ENCODE measurements at regions not wholly inside any gene's neighbourhood (a gene's known extent, or its start where the extent isn't known, plus 50 kb on each side); places are given as distances from the start of the nearest gene placed in this dataset.

DNA sequence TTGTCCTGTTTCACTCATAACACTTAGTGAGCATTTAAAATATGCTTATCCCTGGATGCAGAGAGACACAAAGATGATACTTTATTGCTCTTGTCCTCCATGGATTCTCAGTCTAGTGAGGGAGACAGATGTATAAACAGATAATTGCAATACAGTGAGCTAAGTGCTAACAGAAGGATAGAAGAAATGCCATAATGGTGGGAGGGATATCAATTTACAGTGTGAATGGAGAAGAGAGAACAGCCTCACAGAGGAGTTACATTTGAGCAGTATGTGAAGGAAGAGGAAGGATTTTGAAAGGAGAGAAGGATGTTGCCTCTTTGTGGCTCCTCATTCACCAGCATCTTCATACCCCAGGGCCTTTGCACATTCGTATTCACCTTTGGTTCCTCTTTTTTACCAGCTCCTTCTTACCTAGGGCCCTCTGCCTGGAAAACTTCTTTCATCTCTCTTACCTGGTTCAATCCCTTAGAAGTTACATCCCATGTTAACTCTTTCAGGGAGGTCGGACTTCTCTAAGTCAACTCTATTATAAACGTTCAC is 341.7 kb downstream of the PRL start:
- no peak for DNase-seq

DNA sequence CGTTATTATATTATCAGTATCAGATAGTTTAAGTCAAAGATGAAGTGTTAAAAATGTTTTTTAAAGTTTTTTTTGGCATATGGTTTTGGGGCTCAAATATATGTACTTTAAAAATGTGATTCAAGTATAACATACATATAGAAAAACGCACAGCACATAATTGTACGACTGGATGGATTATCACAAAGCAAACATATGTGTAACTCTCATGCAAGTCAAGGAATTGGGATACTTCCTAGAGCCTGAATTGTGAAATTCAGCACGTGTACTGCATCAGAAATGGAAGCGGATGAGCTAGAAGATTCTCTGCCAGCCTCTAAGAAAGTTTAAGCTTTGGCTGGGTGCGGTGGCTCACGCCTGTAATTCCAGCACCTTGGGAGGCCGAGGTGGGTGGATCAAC is 340.9 kb downstream of the PRL start:
- no peak for DNase-seq

DNA sequence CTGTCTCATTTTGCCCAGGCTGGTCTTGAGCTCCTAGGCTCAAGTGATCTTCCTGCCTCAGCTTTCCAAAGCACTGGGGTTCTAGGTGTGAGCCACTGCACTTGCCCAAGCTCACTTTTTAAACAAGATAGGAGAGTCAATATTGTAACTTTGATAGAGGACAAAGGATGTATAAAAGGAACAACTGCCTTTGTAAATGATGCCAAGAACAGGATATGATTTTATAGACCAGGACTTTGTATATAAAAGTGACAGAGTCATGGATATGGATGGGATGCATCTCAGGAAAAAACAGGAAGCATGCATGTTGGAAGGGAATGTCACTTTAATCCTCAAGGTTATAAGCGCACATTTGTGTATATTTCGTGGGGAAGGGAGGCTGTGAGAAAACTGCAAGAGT is 338.4 kb downstream of the PRL start:
- DNase-seq: no peak

DNA sequence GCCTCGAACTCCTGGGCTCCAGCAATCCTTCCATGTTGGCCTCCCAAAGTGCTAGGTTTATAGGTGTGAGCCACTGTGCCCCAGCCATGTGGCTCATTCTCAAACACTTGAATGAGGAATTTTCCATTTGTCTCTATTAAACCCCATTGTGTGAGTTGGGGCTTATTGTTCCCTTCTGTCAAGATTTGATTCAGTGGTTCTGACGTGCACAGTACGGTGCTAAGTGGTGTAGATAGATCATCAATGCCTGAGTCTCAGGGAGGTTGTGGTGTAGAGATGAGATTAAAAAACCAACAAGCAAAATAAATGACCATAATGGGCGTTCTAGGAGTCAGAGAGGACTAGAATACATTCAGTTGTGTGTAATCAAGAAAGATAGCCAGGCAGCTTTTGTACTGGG is 335.6 kb downstream of the PRL start:
- no peak for DNase-seq

DNA sequence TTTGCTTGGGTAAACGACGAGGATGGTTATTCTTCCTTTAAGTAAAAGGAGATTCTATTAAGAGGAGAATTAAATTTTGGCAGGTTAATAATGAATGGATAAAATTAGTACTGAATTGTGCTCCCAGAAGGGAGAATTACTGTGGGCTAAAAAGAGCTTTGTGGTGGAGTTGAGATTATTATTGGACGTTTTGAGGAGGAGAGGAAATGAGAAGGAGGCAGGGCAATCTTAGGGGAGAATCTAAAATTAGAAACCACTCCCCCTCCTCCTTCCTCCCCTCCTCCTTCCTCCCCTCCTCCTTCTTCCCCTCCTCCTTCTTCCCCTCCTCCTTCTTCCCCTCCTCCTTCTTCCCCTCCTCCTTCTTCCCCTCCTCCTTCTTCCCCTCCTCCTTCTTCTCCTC is 331.8 kb downstream of the PRL start:
- DNase-seq: no peak

DNA sequence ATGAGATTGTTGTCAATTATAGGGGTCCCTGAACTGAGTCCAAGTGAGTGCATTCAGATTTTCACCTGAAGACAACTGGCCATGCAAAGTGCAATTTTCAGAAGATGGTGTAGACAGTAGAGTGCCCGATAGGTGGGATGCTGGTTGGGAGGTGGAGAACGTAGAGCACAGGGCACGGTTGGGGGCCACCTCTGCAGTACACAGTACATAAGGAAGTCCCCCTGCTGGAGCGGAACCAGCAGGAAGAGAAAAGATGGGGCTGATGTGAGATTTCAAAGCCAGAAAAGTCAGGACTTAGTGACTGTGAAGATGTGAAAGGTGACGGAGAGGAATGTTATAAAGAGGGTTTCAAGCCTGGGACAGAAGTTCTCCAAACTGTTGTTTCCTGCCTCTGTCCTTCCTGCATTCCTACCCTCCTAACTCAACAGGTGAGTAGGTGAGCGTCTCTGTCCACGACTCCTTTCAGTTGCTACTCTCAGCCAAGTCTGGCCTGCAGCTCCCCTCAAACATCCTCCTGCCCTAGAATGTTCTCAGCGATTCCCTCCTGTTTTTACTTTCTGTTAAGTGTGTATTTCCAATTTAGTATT is 330.8 kb downstream of the PRL start:
- DNase-seq: no peak

DNA sequence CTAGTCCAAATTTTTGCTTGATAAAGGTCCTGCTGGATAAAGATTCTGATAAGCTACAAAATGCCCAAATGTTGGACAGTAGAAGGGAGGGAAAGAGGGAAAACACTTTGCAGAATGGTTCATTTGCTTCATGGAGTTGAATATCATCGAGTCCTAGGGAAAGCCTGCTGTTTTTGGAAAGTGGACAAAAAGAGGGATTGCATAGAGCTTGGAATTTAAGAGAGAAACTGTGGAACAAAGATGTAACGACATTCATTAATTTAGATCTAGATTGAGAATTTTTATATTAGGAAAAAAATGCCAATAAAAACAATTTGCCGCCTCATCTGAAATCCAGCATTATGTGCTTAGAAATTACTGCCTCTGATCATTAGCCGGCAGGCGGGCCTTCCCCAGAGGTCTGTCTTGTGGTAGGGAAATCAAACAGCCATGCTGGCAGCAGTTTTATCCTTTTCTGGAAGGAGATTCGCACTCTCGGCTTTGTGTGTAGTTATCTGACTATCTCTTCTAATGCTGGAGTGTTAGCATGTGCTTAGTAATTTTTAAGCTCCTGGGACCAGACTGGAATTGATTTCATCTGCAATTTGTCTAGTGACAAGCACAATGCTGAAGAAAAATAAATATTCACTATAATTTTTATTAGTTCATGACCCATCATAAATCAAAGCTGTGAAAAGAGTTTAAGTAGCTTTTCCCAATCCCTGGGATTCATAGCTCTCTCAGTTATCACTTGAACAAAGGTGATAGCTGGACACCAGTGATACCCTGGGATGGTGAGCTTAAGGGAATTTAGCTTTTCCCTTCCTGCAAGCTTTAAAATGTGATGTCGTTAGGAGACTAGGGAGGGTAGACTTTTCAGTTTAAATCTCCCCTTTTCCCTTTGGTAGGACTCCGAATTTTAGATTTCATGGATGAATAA is 329.5 kb downstream of the PRL start:
- no peak for DNase-seq

DNA sequence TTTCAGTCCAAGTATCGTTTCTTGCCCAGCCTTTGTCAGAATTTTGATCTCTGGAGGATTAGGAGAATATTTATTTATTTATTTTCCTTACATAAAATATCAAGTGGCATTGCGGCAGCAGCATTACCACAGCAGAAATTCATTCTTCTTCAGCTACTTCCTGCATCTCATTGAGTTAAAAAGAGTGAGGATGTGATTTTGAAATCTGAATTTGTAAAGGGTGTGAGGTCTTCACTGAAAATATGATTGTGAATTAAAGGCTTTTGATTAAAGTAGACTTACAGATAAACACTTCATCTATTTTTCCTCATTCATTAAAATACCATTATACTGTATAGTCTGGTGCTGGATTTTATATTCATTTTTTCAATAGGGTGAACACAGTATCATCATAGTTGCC is 328.4 kb downstream of the PRL start:
- no peak for DNase-seq

DNA sequence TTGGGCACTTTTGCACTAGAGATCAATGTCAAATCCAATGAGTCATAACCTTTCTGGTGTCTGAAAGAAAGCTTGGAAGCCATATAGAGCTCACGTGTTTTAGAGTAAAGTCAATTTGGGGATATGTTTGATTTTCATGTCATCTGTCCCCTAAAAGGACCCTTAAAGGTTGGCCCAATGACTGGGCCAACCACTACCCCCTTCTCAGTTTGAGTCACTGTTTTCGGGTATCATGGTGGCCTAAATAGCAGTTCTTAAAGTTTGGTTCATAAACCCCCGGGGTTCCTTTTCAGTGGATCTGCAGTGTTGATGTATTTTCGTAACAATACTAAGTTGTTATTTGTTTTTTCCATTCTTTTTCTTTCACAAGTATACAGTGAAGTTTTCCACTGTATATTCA is 327.6 kb downstream of the PRL start:
- DNase-seq: no peak

DNA sequence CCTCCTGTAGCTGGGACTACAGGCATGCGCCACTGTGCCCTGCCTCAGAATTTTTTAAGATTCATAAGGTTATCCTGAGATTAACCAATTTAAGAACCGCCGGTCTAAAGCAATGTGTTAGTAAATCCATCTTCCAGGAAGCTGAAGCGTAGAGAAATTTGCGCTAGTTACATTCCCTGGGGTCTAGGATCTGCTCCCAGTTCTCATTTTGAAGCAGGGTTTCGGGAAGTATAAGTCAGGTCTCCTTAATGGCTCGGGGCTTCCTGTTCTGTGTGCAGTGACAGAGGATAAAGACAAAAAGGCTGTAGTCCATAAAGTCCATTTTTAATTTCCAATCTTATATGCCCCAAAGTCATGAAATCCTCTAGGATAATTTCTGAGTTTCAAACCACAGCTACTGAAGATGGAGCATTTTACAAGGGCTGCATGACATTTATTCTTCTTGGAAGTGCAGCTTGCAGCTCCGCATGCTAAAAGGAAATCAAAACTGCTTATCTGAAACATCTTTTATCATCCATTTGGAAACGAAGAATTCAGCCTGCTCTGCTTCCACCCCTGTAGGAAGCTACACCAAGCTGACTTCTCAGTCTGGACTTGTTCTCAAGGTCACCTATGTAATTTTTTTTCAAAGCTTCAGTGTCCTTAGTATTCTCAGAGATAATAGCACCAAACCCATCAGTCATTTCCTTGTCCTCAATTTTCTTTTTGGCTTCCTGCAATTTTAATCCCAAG is 326.1 kb downstream of the PRL start:
- no peak for DNase-seq

DNA sequence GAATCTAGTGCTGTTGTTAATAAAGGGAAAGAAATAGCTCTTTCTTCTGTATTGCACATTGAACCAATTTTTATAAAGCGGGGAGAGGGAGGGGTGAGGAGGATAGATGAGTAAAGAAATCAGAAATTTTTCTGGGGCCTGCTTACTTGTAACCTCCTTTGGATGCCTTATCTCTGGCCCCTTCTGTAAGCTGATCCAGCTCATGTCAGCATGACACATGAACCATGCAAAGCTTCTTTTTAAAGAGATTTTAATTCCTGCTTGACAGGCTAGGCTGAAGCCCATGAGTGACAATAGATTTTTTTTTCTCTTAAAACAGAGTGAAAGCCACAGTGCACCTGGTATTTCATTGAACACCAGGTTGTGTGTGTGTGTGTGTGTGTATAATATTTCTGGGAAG is 325.3 kb downstream of the PRL start:
- no peak for DNase-seq

DNA sequence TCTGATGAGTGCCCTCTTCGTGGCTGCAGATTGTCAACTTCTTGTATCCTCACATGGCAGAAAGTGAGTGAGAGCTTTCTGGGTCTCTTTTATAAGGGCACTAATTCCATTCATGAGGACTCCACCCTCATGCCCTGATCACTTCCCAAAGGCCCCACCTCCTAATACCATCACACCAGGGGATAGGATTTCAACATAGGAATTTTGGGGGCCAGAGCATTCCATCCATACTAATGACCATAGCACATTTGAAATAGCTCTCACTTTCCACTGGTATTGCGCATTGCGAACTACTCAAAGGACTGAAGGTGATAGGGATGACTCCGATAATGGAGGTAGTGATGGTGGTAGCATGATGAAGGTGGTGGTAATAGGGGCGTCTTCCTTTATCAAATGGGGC is 324.3 kb downstream of the PRL start:
- DNase-seq: no peak

DNA sequence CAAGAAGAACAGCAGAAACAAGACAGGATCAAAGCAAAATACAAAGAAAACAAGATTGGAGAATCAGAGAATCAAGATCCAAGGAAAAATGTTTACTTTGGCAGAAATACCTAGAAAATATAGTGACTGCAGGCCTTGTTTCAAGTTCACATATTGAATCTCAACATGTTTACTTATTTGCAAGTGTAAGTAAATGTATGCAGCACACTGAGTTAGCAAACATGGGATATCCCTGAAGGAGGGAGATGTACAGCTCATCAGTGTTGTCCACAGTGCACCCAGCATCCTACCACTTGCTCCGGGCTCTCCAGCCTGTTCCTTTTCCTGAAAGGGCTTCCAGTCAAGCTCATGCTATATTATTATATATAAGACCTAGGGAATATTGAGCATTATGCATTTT is 319.5 kb downstream of the PRL start:
- no peak for DNase-seq

DNA sequence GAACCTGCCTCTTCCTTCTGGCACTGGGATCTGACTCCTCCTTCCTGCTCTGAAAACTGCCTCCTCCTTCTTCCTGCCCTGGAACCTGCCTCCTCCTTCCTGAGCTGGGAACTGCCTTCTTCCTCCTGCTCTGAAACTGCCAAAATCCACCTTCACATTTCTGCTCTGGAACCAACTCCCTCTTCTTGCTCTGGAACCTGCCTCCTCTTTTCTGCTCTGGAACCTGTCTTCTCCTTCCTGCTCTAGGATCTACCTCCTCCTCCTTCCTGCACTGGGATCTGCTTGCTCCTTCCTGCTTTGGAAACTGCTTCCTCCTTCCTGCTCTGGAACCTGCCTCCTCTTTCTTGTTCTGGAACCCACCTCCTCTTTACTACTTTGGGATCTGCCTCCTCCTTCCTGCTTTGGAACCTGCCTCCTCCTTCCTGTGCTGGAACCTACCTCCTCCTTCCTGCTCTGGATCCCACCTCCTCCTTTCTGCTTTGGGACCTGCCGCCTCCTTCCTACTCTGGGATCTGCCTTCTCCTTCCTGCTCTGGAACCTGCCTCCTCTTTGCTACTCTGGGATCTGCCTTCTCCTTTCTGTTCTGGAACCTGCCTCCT is 315.5 kb downstream of the PRL start:
- DNase-seq: no peak

DNA sequence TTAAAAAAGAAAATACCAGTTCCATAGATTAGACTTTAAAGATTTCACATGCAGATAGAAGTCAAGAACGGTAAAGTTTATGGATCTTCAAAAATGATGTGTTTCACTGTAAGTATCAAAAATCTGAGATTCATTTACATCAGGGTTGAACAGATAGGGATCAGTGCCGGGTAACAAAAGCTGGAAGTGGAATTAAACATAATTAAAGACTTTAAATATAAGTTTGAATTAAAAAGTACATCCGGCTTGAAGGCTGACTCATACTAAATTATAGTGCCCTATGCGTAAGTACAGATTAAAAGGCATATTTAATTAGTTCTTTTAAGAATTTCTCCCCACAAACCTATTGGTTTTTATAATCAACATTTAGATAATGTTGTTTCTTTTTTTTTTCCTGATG is 312.7 kb downstream of the PRL start:
- DNase-seq: no peak

DNA sequence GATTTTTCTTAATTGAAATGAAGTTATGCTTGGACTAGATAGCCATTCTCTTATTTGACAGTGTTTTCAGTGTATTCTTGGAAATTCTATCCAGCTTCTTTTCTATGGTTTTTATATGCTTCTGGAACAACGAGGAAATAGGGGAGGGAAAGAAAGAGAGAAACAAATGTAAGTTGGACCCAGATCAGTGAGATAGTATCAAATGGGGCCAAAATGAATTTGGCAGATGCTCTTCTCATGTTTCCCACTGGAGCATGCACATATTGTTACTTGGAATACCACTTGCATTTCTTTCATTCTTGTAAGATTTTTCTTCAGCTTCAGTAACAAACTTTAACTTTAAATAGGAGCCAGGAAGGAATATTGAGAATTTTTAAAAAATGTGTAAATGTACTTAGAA is 312.3 kb downstream of the PRL start:
- no peak for DNase-seq

DNA sequence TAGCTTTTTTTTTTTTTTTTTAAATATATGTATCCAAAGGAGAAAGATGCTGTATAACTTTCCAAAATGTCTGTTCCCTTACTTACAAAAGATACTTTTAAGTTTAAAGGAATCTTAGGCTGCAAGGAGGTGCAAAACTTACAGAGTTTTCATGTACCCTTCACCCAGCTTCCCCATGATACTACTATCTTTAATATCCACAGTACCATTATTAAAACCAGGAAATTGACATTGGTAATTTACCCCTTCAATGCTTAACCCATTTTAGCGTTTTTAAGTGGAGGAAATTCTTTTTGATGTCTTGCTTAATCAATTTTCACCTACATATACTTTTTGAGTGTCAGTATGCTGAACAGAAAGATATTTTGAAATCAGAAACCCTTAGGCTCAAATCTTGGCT is 310.9 kb downstream of the PRL start:
- DNase-seq: no peak

DNA sequence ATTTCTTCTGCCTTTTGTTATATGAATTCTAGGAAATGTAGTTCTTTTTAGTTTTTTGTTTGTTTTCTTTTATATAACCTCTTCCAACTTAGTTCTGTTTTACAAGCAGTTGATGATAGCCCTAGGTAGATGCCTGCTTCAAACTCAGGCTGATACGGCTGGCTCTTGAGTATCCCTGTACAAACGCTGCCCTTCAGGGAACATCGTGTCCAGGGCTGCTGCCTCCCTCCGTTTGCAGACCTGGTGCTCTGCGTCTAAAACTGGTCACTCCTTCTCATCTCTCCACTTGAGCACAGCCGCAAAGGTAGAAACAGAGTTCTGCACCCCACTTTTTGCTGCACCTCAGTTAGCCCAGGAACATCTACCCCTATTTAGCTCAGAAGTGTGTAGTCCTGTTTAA is 310.1 kb downstream of the PRL start:
- no peak for DNase-seq

DNA sequence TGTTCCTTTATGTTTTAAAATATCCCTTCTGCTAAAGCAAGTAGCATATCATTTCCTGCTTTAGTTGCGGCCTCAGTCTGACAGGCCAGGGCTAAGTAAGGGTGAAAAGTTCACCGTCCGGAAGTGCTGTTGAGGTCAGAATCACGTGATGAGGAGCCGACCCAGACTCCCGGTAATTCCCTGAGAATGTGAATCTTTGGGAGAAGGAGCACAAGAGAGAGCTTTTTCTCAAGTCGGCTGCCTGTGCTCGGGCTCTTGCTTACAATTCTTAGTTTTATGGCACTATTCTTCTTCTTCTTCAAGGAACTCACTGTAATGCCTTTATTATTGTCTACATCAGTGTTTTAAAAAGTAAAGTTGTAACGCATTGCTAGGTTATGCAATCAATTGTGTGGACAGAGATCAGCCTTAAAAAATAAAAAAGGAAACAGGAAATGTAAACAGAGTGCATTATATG is 309.3 kb downstream of the PRL start:
- peak; percentile 94 for DNase-seq

DNA sequence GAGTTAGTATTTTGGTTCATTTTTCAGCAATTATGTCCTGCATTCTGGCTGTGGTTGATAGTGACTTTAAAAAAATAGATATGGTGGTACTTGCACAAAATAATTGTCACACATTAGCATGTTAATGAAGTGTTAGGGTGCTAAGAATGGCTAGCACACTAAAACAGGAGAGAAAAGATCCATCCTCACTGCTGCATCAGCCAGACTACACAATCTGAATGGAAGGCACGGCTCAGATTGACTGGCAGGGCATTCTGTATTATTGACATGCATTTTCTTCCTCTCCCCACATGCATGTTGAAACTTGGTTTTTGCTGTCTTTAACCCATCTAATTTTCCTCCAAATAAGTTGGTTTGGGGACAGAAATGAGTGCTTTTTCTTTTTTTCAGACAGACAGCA is 306.3 kb downstream of the PRL start:
- no peak for DNase-seq

DNA sequence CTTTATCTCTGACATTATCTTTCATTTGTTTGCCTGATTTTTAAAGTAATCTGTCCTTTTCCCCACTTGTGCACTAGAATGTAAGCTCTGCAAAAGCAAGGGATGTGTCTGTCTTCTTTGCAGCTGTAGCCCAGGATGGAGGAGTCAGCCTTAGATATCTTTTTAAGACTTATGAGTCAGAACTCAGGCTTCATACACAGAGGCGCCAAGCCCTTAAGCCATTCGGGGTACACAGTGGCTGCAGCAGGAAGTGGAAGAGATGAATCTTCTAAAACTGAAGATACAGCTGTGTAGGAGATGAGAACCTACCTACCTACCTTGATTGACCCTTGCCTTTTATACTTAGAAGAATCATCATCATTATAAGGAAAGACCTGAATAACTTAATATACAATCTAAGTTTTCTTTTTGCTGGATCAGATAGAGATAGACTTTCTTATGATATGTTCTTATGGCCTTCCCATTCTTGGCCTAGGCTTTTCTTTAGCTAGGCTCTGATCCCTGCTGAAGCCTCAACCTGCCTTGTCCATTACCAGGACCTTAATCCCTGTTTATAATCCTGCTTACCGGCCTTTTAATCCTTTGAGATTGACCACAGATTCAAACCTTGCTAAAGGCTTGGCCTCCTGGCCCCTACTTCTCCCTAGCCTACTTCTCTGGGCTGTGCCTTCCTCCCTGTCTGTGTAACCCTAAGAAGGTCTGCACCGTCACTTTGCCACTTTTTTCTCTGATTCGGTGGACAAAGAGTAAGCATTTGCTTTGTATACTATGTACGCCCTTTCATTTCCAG is 304.5 kb downstream of the PRL start:
- DNase-seq: no peak

DNA sequence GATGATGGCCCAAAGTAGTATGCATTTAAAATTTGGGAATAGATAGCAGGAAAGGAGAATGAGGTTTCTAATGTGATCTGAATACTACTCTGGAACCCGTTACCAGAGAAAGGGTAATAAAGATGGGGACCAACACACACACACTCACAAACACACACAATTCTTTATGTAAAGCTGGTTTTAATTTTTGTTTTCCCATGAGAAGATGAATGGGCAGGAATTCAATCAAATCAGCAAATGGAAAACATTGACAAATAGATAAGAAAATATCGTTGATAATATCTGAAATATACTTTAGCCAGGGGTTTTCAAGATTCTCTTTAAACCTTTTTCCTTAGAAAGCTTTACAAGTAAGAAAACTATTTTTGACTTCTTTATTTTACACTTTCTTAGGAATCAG is 303.0 kb downstream of the PRL start:
- DNase-seq: no peak
